Osteoblast (primary cell): ENCODE measurements at regions not wholly inside any gene's neighbourhood (a gene's known extent, or its start where the extent isn't known, plus 50 kb on each side); places are given as distances from the start of the nearest gene placed in this dataset.
A peak's percentile ranks its signal among the peaks of the same experiment; 100 is the strongest.

Source experiments
- DNase-seq: peaks from one replicate; pipeline ENCODE4 v3.0.0; 2011; ENCODE audit warnings: low spot score, mixed read lengths; ENCODE audit not compliant: insufficient read length; ENCODE audit errors: missing footprints
- H2AFZ ChIP-seq: 2 replicates; pipeline ENCODE4 v1.6.0; 2011; ENCODE audit warnings: mild to moderate bottlenecking, low read length
- H3K27ac ChIP-seq: 2 replicates; pipeline ENCODE4 v1.5.1; 2011; ENCODE audit warnings: mild to moderate bottlenecking, low read depth, low read length, moderate library complexity
- H3K27me3 ChIP-seq: 2 replicates; pipeline ENCODE4 v1.6.0; 2012; ENCODE audit warnings: mild to moderate bottlenecking, control low read depth, inconsistent platforms, low read length, moderate library complexity; ENCODE audit not compliant: insufficient read depth
- H3K36me3 ChIP-seq: 2 replicates; pipeline ENCODE4 v1.5.1; 2011; ENCODE audit warnings: mild to moderate bottlenecking, low read length, control low read depth, moderate library complexity; ENCODE audit not compliant: insufficient read depth
- H3K4me1 ChIP-seq: 2 replicates; pipeline ENCODE4 v1.5.1; 2011; ENCODE audit warnings: mild to moderate bottlenecking, low read length, control low read depth, moderate library complexity; ENCODE audit not compliant: insufficient read depth
- H3K4me2 ChIP-seq: 2 replicates; pipeline ENCODE4 v1.6.0; 2011; ENCODE audit warnings: mild to moderate bottlenecking, low read length; ENCODE audit not compliant: insufficient read depth
- H3K4me3 ChIP-seq: fragments of 200-600 bp; sonication (generic); 3 replicates; pipeline ENCODE4 v1.5.1; 2012; ENCODE audit warnings: mild to moderate bottlenecking, low read length, inconsistent platforms; ENCODE audit not compliant: insufficient read depth
- H3K79me2 ChIP-seq: 2 replicates; pipeline ENCODE4 v1.6.0; 2012; ENCODE audit warnings: mild to moderate bottlenecking, low read length, control low read depth, inconsistent platforms; ENCODE audit not compliant: insufficient read depth
- H3K9me3 ChIP-seq: 2 replicates; pipeline ENCODE4 v1.5.1; 2011; ENCODE audit warnings: low read depth, low read length, control low read depth
- H4K20me1 ChIP-seq: 2 replicates; pipeline ENCODE4 v1.6.0; 2012; ENCODE audit warnings: mild to moderate bottlenecking, low read length, control low read depth; ENCODE audit not compliant: insufficient read depth
- CTCF ChIP-seq: IDR thresholded peaks from 2 replicates; pipeline ENCODE4 v1.5.1; 2011; ENCODE audit warnings: mild to moderate bottlenecking, low read depth, low read length, moderate library complexity; ENCODE audit errors: extremely low read depth

GRCh38 chr7:19508821-19509220 is 200.0 kb downstream of the POLR1F start:
- no peaks in the 10 kb centered on the region for H3K27me3 ChIP-seq
- DNase-seq = no peak
- no peaks in the 10 kb centered on the region for H4K20me1 ChIP-seq
- no peaks in the 10 kb centered on the region for H3K36me3 ChIP-seq
- H3K27ac ChIP-seq = no peak overlapping the region
- H3K4me2 ChIP-seq = no peak overlapping the region
- H3K4me3 ChIP-seq = no peak overlapping the region
- no peaks in the 10 kb centered on the region for H3K4me1 ChIP-seq
- no peaks in the 10 kb centered on the region for H3K9me3 ChIP-seq
- TF ChIP-seq CTCF = no peak
- no peaks in the 10 kb centered on the region for H3K79me2 ChIP-seq
- peak overlapping the region; percentile 16 for H2AFZ ChIP-seq

- H3K36me3 ChIP-seq = no peaks in the 10 kb centered on the region
- H4K20me1 ChIP-seq = no peaks in the 10 kb centered on the region
- H3K9me3 ChIP-seq = no peaks in the 10 kb centered on the region
- no peaks in the 10 kb centered on the region for H3K27me3 ChIP-seq
- H3K4me1 ChIP-seq = no peaks in the 10 kb centered on the region
- no peak overlapping the region for H2AFZ ChIP-seq
- no peak overlapping the region for H3K27ac ChIP-seq
- H3K4me2 ChIP-seq = no peak overlapping the region
- DNase-seq = no peak
- H3K79me2 ChIP-seq = no peaks in the 10 kb centered on the region
- no peak overlapping the region for H3K4me3 ChIP-seq
- no peak for TF ChIP-seq CTCF
These were observed 200.7 kb downstream of the POLR1F start for GRCh38 chr7:19508124-19508523.

- Histone ChIP-seq H3K9me3 (no peaks in the 10 kb centered on the region), H3K36me3 (no peaks in the 10 kb centered on the region), H3K4me3 (no peak overlapping the region), H3K27ac (no peak overlapping the region), H3K27me3 (no peaks in the 10 kb centered on the region), H3K79me2 (no peaks in the 10 kb centered on the region), H3K4me1 (no peaks in the 10 kb centered on the region), H2AFZ (peak overlapping the region; percentile 83), H4K20me1 (no peaks in the 10 kb centered on the region), H3K4me2 (peak overlapping the region; percentile 25)
- DNase-seq = peak; percentile 39
- peak; percentile 71 for TF ChIP-seq CTCF
These were observed 216.9 kb downstream of the POLR1F start for GRCh38 chr7:19491821-19492452.

GRCh38 chr7:19491371-19491770 is 217.5 kb downstream of the POLR1F start:
- Histone ChIP-seq H3K27ac (no peak overlapping the region), H3K27me3 (no peaks in the 10 kb centered on the region), H3K4me1 (no peaks in the 10 kb centered on the region), H3K79me2 (no peaks in the 10 kb centered on the region), H3K4me3 (no peak overlapping the region), H3K4me2 (no peak overlapping the region), H4K20me1 (no peaks in the 10 kb centered on the region), H3K9me3 (no peaks in the 10 kb centered on the region), H3K36me3 (no peaks in the 10 kb centered on the region), H2AFZ (peak overlapping the region; percentile 48)
- no peak for TF ChIP-seq CTCF
- DNase-seq = no peak
